IMR-90 (cell line): ENCODE measurements at regions not wholly inside any gene's neighbourhood (a gene's known extent, or its start where the extent isn't known, plus 50 kb on each side); places are given as distances from the start of the nearest gene placed in this dataset.

Source experiments
- FOS ChIP-seq: fragments of 150-350 bp; IDR thresholded peaks from 2 replicates; pipeline ENCODE4 v1.6.1; 2016; ENCODE audit warnings: low read depth, low read length
- MXI1 ChIP-seq: IDR thresholded peaks from 2 replicates; pipeline ENCODE4 v1.6.1; 2012; ENCODE audit warnings: low read depth, mild to moderate bottlenecking, low read length, moderate library complexity, borderline replicate concordance
- RAD21 ChIP-seq: IDR thresholded peaks from 2 replicates; pipeline ENCODE4 v1.6.1; 2012; ENCODE audit warnings: low read length, improper control_type of control experiment
- TF ChIP-seq, protein P1 (sequence below): conservative IDR thresholded peaks from 2 replicates; pipeline ENCODE4 v1.5.1; 2012; ENCODE audit warnings: mild to moderate bottlenecking, low read depth, low read length, improper control_type of control experiment

- TF ChIP-seq, protein P1, sequence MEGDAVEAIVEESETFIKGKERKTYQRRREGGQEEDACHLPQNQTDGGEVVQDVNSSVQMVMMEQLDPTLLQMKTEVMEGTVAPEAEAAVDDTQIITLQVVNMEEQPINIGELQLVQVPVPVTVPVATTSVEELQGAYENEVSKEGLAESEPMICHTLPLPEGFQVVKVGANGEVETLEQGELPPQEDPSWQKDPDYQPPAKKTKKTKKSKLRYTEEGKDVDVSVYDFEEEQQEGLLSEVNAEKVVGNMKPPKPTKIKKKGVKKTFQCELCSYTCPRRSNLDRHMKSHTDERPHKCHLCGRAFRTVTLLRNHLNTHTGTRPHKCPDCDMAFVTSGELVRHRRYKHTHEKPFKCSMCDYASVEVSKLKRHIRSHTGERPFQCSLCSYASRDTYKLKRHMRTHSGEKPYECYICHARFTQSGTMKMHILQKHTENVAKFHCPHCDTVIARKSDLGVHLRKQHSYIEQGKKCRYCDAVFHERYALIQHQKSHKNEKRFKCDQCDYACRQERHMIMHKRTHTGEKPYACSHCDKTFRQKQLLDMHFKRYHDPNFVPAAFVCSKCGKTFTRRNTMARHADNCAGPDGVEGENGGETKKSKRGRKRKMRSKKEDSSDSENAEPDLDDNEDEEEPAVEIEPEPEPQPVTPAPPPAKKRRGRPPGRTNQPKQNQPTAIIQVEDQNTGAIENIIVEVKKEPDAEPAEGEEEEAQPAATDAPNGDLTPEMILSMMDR: no peak
- TF ChIP-seq MXI1 (no peak), FOS (no peak), RAD21 (no peak)
Measured at GRCh38 chrX:40953369-40953768, 131.9 kb upstream of the USP9X start.
